22Rv1 (cell line): ENCODE measurements at regions not wholly inside any gene's neighbourhood (a gene's known extent, or its start where the extent isn't known, plus 50 kb on each side); places are given as distances from the start of the nearest gene placed in this dataset.

Experiments
- H3K27ac ChIP-seq: fragments of 450-650 bp; 2 replicates; pipeline ENCODE4 v1.5.1; 2017
- ZFX ChIP-seq: fragments of 450-650 bp; IDR thresholded peaks from 2 replicates; pipeline ENCODE4 v1.6.1; 2017; ENCODE audit warnings: antibody characterized with exemption, borderline replicate concordance
- TF ChIP-seq, protein P1 (sequence below): fragments of 450-650 bp; IDR thresholded peaks from 2 replicates; pipeline ENCODE4 v1.5.1; 2017; ENCODE audit warnings: mild to moderate bottlenecking

DNA sequence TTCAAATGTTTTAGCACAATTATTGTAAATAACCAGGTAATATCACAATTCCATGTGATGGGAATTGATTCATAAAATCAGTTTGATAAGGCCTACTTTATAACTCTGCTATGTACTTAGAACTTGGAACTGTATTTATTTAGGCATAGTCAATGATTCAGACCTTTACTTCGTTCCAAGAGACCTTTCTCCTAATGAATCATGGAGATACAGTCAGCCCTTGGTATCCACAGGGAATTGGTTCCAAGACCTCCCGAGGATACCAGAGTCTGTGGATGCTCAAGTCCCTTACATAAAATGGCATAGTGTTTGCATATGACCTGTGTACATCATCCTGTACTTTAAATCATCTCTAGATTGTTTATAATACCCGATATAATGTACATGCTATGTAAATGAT is 60.8 kb upstream of the UMPS start:
- TF ChIP-seq ZFX: no peak
- TF ChIP-seq, protein P1, sequence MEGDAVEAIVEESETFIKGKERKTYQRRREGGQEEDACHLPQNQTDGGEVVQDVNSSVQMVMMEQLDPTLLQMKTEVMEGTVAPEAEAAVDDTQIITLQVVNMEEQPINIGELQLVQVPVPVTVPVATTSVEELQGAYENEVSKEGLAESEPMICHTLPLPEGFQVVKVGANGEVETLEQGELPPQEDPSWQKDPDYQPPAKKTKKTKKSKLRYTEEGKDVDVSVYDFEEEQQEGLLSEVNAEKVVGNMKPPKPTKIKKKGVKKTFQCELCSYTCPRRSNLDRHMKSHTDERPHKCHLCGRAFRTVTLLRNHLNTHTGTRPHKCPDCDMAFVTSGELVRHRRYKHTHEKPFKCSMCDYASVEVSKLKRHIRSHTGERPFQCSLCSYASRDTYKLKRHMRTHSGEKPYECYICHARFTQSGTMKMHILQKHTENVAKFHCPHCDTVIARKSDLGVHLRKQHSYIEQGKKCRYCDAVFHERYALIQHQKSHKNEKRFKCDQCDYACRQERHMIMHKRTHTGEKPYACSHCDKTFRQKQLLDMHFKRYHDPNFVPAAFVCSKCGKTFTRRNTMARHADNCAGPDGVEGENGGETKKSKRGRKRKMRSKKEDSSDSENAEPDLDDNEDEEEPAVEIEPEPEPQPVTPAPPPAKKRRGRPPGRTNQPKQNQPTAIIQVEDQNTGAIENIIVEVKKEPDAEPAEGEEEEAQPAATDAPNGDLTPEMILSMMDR: no peak
- no peak overlapping the region for H3K27ac ChIP-seq

DNA sequence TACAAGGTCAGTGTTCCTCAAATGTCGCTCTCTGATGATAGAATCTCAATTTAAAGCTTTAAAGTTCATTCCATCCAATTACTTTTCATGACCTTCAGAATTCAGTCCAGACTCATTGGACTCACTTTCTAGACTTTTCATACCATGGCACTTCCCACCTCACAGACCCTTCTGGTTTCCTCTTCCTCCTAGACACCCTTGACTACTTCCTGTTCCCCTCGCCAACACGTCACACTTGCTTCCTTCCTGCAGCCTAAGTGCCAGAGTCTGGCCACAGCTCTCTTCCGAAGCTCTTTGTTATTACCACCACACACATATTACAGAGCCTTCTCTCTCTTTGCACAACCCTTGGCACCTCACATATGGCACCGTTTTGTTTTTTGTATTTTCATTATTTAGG is 59.1 kb upstream of the UMPS start:
- H3K27ac ChIP-seq: no peak overlapping the region
- no peak for TF ChIP-seq ZFX
- TF ChIP-seq, protein P1: no peak

DNA sequence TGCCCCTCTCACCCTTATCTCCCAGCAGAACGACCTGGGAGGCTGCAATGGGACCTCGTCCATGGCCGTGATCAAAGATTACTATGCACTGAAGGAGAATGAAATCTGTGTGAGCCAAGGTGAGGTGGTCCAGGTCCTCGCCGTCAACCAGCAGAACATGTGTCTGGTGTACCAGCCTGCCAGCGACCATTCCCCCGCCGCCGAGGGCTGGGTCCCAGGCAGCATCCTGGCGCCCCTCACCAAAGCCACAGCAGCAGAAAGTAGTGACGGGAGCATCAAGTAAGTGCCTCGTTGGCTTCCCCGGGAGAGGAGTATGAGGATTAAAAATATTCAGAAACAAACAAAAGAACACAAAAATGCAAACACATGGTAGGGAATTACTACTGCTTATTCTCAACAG is 55.9 kb upstream of the UMPS start:
- no peak overlapping the region for H3K27ac ChIP-seq
- TF ChIP-seq, protein P1: no peak
- TF ChIP-seq ZFX: no peak

DNA sequence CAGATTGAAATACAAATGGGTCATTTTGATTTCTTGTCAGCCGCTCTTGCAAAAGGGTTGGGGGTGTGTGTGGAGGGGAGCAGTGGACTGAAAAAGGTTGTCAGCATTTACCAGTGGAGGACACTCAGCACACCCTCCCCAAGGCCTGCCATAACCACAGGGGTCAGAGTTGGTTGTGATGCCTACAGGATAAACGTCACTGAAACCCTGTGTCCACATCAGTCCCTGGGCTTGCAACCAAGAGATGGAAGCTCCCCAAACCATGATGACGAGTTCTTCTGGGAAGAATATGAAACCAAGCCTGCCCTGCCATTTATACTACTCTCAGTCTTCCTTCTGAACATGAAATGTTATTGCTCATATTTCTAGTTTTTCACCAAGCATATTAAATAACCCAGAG is 54.0 kb upstream of the UMPS start:
- TF ChIP-seq ZFX: no peak
- TF ChIP-seq, protein P1: no peak
- H3K27ac ChIP-seq: no peak overlapping the region

DNA sequence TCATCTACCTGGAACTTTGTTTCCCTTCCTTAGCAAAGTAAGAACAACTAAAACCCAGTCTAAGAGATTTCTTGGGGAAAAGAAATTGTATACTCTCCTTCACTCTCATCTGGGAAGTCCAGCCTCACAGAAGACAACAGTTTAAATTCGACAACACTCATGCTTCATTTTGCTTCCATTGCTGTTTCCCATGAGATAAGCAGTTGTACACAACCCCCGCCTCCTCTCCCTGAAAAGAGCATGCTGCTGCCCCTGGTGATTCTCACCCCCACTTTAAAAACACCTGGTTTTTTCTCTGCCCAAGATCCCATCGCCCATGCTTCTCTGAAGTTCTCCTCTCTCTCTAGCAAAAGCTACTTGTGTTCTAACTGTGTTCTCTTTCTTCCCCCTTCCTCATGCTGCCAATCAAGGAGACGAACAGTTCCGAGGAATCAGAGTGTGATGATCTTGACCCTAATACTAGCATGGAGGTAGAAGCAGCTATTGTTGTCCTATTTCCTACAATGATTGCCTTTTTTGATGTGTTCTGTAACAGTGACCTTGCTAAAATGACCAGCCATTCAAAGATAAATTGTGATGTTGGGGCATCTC is 51.1 kb upstream of the UMPS start:
- no peak overlapping the region for H3K27ac ChIP-seq
- TF ChIP-seq, protein P1: no peak
- no peak for TF ChIP-seq ZFX
